GM23338 (cell line): ENCODE measurements at regions not wholly inside any gene's neighbourhood (a gene's known extent, or its start where the extent isn't known, plus 50 kb on each side); places are given as distances from the start of the nearest gene placed in this dataset.

Source experiments
- ATAC-seq: fragments of 200-7000 bp; cut with Tn5 transposase; 3 replicates; pipeline ENCODE4 v1.9.1; 2020
- DNase-seq: peaks from one replicate; pipeline ENCODE4 v3.0.0-alpha.2; 2015; ENCODE audit warnings: low spot score
- H2AFZ ChIP-seq: fragments of 200-600 bp; sonication (generic); 2 replicates; pipeline ENCODE4 v1.8.0; 2016; ENCODE audit warnings: antibody characterized with exemption, mild to moderate bottlenecking, moderate library complexity
- H3F3A ChIP-seq: fragments of 200-600 bp; sonication (generic); replicated peaks from 2 replicates; pipeline ENCODE4 v1.8.0; 2017; ENCODE audit warnings: antibody characterized with exemption, mixed run types, low read depth
- H3K27ac ChIP-seq: fragments of 200-600 bp; sonication (generic); 2 replicates; pipeline ENCODE4 v1.6.1; 2016; ENCODE audit warnings: low read depth
- H3K27me3 ChIP-seq: fragments of 200-600 bp; sonication (generic); 2 replicates; pipeline ENCODE4 v1.8.0; 2016; ENCODE audit warnings: mild to moderate bottlenecking, mixed run types, moderate library complexity; ENCODE audit not compliant: insufficient read depth
- H3K36me3 ChIP-seq: fragments of 200-600 bp; sonication (generic); 2 replicates; pipeline ENCODE4 v1.8.0; 2016; ENCODE audit warnings: mild to moderate bottlenecking; ENCODE audit not compliant: insufficient read depth
- H3K4me1 ChIP-seq: fragments of 200-600 bp; sonication (generic); 2 replicates; pipeline ENCODE4 v1.8.0; 2016; ENCODE audit warnings: mild to moderate bottlenecking, moderate library complexity; ENCODE audit not compliant: insufficient read depth
- H3K4me2 ChIP-seq: fragments of 200-600 bp; sonication (generic); 2 replicates; pipeline ENCODE4 v1.7.1; 2017; ENCODE audit warnings: mixed run types
- H3K4me3 ChIP-seq: fragments of 200-600 bp; sonication (generic); 2 replicates; pipeline ENCODE4 v1.6.1; 2016; ENCODE audit warnings: mixed run types
- H3K79me2 ChIP-seq: fragments of 200-600 bp; sonication (generic); replicated peaks from 2 replicates; pipeline ENCODE4 v1.8.0; 2017; ENCODE audit warnings: mild to moderate bottlenecking; ENCODE audit not compliant: insufficient read depth
- H3K9me2 ChIP-seq: fragments of 200-600 bp; sonication (generic); 2 replicates; pipeline ENCODE4 v1.8.0; 2017; ENCODE audit not compliant: insufficient read depth
- H4K20me1 ChIP-seq: fragments of 200-600 bp; sonication (generic); replicated peaks from 2 replicates; pipeline ENCODE4 v1.8.0; 2017; ENCODE audit warnings: mild to moderate bottlenecking; ENCODE audit not compliant: insufficient read depth
- H3K27ac Mint-ChIP-seq: 2 replicates; pipeline ENCODE4 v1.8.0; 2020; ENCODE audit warnings: inconsistent platforms, mild to moderate bottlenecking, moderate library complexity, mixed read lengths
- H3K27me3 Mint-ChIP-seq: 3 replicates; pipeline ENCODE4 v1.8.0; 2022; ENCODE audit warnings: low read depth, mild to moderate bottlenecking, moderate library complexity, mixed read lengths, inconsistent platforms; ENCODE audit not compliant: insufficient read depth, poor library complexity
- H3K36me3 Mint-ChIP-seq: 3 replicates; pipeline ENCODE4 v1.8.0; 2021; ENCODE audit warnings: low read depth, mild to moderate bottlenecking, inconsistent platforms, moderate library complexity, mixed read lengths
- H3K4me1 Mint-ChIP-seq: 3 replicates; pipeline ENCODE4 v1.8.0; 2020; ENCODE audit warnings: mild to moderate bottlenecking, inconsistent platforms, mixed read lengths
- H3K4me3 Mint-ChIP-seq: 3 replicates; pipeline ENCODE4 v1.8.0; 2021; ENCODE audit warnings: moderate library complexity, mild to moderate bottlenecking, inconsistent platforms, mixed read lengths
- H3K9me3 Mint-ChIP-seq: 3 replicates; pipeline ENCODE4 v1.8.0; 2020; ENCODE audit warnings: moderate library complexity, mild to moderate bottlenecking, inconsistent platforms, mixed read lengths
- CREB1 ChIP-seq: fragments of 250-450 bp; sonication (Bioruptor Pico); IDR thresholded peaks from 2 replicates; pipeline ENCODE4 v1.5.0; 2020; ENCODE audit warnings: low read depth, mild to moderate bottlenecking, moderate library complexity
- EZH2 ChIP-seq: fragments of 200-600 bp; sonication (generic); IDR thresholded peaks from one replicate; pipeline ENCODE4 v1.8.0; 2017; ENCODE audit warnings: antibody characterized with exemption, mild to moderate bottlenecking, low read depth; ENCODE audit not compliant: unreplicated experiment
- EZH2phosphoT487 ChIP-seq: fragments of 200-600 bp; sonication (generic); IDR thresholded peaks from one replicate; pipeline ENCODE4 v1.8.1; 2018; ENCODE audit warnings: antibody characterized with exemption; ENCODE audit not compliant: unreplicated experiment
- JUNB ChIP-seq: IDR thresholded peaks from one replicate; pipeline ENCODE4 v1.6.1; 2016; ENCODE audit warnings: antibody characterized with exemption; ENCODE audit not compliant: unreplicated experiment
- NANOG ChIP-seq: IDR thresholded peaks from 2 replicates; pipeline ENCODE4 v1.6.1; 2016; ENCODE audit warnings: antibody characterized with exemption, borderline replicate concordance
- POLR2AphosphoS5 ChIP-seq: IDR thresholded peaks from 2 replicates; pipeline ENCODE4 v1.6.1; 2016; ENCODE audit warnings: antibody characterized with exemption, low read depth
- STAT1 ChIP-seq: IDR thresholded peaks from one replicate; pipeline ENCODE4 v1.6.1; 2016; ENCODE audit warnings: antibody characterized with exemption; ENCODE audit not compliant: unreplicated experiment
- ZNF114 ChIP-seq: fragments of 250-450 bp; sonication (Bioruptor Pico); IDR thresholded peaks from 2 replicates; pipeline ENCODE4 v1.5.0; 2020; ENCODE audit warnings: mild to moderate bottlenecking, moderate library complexity
- ZNF331 ChIP-seq: fragments of 250-450 bp; sonication (Bioruptor Pico); IDR thresholded peaks from 2 replicates; pipeline ENCODE4 v1.5.0; 2020; ENCODE audit warnings: low read depth, mild to moderate bottlenecking, moderate library complexity
- TF ChIP-seq, protein P1 (sequence below), 2 experiments: fragments of 200-600 bp in 1 of 2; sonication (generic) in 1 of 2; conservative IDR thresholded peaks; 2 replicates each; pipeline versions ENCODE4 v1.5.1 to v1.6.1; 2016 to 2017; ENCODE audit warnings: antibody characterized with exemption in 2 of 2, low read depth in 2 of 2, mild to moderate bottlenecking in 2 of 2, moderate library complexity in 1 of 2
- TF ChIP-seq, protein P2 (sequence below): IDR thresholded peaks from one replicate; pipeline ENCODE4 v1.6.1; 2018; ENCODE audit warnings: antibody characterized with exemption; ENCODE audit not compliant: unreplicated experiment
- TF ChIP-seq, protein P3 (sequence below): fragments of 250-450 bp; sonication (Bioruptor Pico); IDR thresholded peaks from 2 replicates; pipeline ENCODE4 v1.5.0; 2020; ENCODE audit warnings: mild to moderate bottlenecking, moderate library complexity
- TF ChIP-seq, protein P4 (sequence below): IDR thresholded peaks from 2 replicates; pipeline ENCODE4 v1.6.1; 2016; ENCODE audit warnings: antibody characterized with exemption

DNA sequence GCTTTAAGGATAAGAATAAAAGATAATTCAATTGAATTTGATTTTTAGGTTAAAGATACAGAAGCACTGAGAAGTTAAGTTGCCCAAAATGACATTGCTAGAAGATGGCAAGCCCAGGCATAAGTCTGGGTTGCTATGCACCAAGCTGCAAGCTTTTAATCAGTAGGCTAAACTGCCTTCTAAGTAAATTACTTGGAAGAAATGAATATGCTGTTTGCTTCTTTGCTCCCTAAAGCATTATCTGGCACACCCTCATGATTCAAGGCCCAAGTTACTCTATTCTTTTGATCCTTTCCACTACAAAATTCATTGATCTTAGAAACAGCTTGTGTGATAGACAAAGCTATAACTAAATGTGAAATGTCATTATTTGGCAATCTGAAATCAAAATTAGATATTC lies 1991.1 kb downstream of the ARAP2 start:
- Mint-ChIP-seq H3K36me3 (no peaks in the 10 kb centered on the region; the same call in 2 of the 3 replicates), H3K4me1 (0 out of 3 replicates have a peak, but pooled peaks cover 2% of the 10 kb centered on the region), H3K27me3 (peaks cover 2% of the 10 kb centered on the region), H3K9me3 (no peaks in the 10 kb centered on the region), H3K4me3 (no peak overlapping the region), H3K27ac (no peak overlapping the region)
- H2AFZ ChIP-seq: peak overlapping the region; percentile 92; the same call in 1 of the 2 replicates
- no peaks in the 10 kb centered on the region for H3K36me3 ChIP-seq
- no peaks in the 10 kb centered on the region for H3K4me1 ChIP-seq
- no peak for DNase-seq
- ATAC-seq: no peak
- no peak overlapping the region for H3K4me3 ChIP-seq
- TF ChIP-seq POLR2AphosphoS5 (no peak), EZH2phosphoT487 (no peak), ZNF114 (CRISPR knock-in tag) (no peak), STAT1 (no peak), EZH2 (no peak), CREB1 (no peak), JUNB (no peak), NANOG (no peak), ZNF331 (CRISPR knock-in tag) (no peak)
- TF ChIP-seq, protein P1, sequence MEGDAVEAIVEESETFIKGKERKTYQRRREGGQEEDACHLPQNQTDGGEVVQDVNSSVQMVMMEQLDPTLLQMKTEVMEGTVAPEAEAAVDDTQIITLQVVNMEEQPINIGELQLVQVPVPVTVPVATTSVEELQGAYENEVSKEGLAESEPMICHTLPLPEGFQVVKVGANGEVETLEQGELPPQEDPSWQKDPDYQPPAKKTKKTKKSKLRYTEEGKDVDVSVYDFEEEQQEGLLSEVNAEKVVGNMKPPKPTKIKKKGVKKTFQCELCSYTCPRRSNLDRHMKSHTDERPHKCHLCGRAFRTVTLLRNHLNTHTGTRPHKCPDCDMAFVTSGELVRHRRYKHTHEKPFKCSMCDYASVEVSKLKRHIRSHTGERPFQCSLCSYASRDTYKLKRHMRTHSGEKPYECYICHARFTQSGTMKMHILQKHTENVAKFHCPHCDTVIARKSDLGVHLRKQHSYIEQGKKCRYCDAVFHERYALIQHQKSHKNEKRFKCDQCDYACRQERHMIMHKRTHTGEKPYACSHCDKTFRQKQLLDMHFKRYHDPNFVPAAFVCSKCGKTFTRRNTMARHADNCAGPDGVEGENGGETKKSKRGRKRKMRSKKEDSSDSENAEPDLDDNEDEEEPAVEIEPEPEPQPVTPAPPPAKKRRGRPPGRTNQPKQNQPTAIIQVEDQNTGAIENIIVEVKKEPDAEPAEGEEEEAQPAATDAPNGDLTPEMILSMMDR (conservative IDR thresholded peaks at IDR 0.05; ENCODE audit: low read depth in 2 of 2): no peak
- TF ChIP-seq, protein P2, sequence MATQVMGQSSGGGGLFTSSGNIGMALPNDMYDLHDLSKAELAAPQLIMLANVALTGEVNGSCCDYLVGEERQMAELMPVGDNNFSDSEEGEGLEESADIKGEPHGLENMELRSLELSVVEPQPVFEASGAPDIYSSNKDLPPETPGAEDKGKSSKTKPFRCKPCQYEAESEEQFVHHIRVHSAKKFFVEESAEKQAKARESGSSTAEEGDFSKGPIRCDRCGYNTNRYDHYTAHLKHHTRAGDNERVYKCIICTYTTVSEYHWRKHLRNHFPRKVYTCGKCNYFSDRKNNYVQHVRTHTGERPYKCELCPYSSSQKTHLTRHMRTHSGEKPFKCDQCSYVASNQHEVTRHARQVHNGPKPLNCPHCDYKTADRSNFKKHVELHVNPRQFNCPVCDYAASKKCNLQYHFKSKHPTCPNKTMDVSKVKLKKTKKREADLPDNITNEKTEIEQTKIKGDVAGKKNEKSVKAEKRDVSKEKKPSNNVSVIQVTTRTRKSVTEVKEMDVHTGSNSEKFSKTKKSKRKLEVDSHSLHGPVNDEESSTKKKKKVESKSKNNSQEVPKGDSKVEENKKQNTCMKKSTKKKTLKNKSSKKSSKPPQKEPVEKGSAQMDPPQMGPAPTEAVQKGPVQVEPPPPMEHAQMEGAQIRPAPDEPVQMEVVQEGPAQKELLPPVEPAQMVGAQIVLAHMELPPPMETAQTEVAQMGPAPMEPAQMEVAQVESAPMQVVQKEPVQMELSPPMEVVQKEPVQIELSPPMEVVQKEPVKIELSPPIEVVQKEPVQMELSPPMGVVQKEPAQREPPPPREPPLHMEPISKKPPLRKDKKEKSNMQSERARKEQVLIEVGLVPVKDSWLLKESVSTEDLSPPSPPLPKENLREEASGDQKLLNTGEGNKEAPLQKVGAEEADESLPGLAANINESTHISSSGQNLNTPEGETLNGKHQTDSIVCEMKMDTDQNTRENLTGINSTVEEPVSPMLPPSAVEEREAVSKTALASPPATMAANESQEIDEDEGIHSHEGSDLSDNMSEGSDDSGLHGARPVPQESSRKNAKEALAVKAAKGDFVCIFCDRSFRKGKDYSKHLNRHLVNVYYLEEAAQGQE: no peak
- TF ChIP-seq, protein P3, sequence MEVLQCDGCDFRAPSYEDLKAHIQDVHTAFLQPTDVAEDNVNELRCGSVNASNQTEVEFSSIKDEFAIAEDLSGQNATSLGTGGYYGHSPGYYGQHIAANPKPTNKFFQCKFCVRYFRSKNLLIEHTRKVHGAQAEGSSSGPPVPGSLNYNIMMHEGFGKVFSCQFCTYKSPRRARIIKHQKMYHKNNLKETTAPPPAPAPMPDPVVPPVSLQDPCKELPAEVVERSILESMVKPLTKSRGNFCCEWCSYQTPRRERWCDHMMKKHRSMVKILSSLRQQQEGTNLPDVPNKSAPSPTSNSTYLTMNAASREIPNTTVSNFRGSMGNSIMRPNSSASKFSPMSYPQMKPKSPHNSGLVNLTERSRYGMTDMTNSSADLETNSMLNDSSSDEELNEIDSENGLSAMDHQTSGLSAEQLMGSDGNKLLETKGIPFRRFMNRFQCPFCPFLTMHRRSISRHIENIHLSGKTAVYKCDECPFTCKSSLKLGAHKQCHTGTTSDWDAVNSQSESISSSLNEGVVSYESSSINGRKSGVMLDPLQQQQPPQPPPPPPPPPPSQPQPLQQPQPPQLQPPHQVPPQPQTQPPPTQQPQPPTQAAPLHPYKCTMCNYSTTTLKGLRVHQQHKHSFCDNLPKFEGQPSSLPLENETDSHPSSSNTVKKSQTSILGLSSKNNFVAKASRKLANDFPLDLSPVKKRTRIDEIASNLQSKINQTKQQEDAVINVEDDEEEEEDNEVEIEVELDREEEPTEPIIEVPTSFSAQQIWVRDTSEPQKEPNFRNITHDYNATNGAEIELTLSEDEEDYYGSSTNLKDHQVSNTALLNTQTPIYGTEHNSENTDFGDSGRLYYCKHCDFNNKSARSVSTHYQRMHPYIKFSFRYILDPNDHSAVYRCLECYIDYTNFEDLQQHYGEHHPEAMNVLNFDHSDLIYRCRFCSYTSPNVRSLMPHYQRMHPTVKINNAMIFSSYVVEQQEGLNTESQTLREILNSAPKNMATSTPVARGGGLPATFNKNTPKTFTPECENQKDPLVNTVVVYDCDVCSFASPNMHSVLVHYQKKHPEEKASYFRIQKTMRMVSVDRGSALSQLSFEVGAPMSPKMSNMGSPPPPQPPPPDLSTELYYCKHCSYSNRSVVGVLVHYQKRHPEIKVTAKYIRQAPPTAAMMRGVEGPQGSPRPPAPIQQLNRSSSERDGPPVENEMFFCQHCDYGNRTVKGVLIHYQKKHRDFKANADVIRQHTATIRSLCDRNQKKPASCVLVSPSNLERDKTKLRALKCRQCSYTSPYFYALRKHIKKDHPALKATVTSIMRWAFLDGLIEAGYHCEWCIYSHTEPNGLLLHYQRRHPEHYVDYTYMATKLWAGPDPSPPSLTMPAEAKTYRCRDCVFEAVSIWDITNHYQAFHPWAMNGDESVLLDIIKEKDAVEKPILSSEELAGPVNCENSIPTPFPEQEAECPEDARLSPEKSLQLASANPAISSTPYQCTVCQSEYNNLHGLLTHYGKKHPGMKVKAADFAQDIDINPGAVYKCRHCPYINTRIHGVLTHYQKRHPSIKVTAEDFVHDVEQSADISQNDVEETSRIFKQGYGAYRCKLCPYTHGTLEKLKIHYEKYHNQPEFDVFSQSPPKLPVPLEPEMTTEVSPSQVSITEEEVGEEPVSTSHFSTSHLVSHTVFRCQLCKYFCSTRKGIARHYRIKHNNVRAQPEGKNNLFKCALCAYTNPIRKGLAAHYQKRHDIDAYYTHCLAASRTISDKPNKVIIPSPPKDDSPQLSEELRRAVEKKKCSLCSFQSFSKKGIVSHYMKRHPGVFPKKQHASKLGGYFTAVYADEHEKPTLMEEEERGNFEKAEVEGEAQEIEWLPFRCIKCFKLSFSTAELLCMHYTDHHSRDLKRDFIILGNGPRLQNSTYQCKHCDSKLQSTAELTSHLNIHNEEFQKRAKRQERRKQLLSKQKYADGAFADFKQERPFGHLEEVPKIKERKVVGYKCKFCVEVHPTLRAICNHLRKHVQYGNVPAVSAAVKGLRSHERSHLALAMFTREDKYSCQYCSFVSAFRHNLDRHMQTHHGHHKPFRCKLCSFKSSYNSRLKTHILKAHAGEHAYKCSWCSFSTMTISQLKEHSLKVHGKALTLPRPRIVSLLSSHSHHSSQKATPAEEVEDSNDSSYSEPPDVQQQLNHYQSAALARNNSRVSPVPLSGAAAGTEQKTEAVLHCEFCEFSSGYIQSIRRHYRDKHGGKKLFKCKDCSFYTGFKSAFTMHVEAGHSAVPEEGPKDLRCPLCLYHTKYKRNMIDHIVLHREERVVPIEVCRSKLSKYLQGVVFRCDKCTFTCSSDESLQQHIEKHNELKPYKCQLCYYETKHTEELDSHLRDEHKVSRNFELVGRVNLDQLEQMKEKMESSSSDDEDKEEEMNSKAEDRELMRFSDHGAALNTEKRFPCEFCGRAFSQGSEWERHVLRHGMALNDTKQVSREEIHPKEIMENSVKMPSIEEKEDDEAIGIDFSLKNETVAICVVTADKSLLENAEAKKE: no peak
- TF ChIP-seq, protein P4, sequence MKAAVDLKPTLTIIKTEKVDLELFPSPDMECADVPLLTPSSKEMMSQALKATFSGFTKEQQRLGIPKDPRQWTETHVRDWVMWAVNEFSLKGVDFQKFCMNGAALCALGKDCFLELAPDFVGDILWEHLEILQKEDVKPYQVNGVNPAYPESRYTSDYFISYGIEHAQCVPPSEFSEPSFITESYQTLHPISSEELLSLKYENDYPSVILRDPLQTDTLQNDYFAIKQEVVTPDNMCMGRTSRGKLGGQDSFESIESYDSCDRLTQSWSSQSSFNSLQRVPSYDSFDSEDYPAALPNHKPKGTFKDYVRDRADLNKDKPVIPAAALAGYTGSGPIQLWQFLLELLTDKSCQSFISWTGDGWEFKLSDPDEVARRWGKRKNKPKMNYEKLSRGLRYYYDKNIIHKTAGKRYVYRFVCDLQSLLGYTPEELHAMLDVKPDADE: no peak
- H3F3A ChIP-seq: no peaks in the 10 kb centered on the region
- H3K4me2 ChIP-seq: no peak overlapping the region
- H4K20me1 ChIP-seq: no peaks in the 10 kb centered on the region
- no peaks in the 10 kb centered on the region for H3K27me3 ChIP-seq
- H3K27ac ChIP-seq: no peak overlapping the region
- H3K9me2 ChIP-seq: peaks cover 2% of the 10 kb centered on the region; the same call in 1 of the 2 replicates
- no peaks in the 10 kb centered on the region for H3K79me2 ChIP-seq
